Tibial nerve (tissue), 3 donors: ENCODE measurements at regions not wholly inside any gene's neighbourhood (a gene's known extent, or its start where the extent isn't known, plus 50 kb on each side); places are given as distances from the start of the nearest gene placed in this dataset.

ENCODE experiments used
- POLR2A ChIP-seq, 2 donors: fragments of 450-650 bp; IDR thresholded peaks; one replicate each; pipeline ENCODE4 v1.6.1; 2017; ENCODE audit warnings: antibody characterized with exemption in 2 of 2, mild to moderate bottlenecking in 2 of 2, moderate library complexity in 2 of 2
- TF ChIP-seq, protein P1 (sequence below), 5 experiments: fragments of 200-600 bp in 3 of 5; fragments of 450-650 bp in 2 of 5; sonication (generic) in 3 of 5; IDR thresholded peaks; one replicate each; pipeline ENCODE4 v1.5.1; 2016 to 2019; ENCODE audit warnings: antibody characterized with exemption in 5 of 5, mild to moderate bottlenecking in 3 of 5, moderate library complexity in 2 of 5

GRCh38 chr13:27374126-27374613, 50.2 kb upstream of the GTF3A start:
- TF ChIP-seq, protein P1, sequence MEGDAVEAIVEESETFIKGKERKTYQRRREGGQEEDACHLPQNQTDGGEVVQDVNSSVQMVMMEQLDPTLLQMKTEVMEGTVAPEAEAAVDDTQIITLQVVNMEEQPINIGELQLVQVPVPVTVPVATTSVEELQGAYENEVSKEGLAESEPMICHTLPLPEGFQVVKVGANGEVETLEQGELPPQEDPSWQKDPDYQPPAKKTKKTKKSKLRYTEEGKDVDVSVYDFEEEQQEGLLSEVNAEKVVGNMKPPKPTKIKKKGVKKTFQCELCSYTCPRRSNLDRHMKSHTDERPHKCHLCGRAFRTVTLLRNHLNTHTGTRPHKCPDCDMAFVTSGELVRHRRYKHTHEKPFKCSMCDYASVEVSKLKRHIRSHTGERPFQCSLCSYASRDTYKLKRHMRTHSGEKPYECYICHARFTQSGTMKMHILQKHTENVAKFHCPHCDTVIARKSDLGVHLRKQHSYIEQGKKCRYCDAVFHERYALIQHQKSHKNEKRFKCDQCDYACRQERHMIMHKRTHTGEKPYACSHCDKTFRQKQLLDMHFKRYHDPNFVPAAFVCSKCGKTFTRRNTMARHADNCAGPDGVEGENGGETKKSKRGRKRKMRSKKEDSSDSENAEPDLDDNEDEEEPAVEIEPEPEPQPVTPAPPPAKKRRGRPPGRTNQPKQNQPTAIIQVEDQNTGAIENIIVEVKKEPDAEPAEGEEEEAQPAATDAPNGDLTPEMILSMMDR (IDR thresholded peaks at IDR 0.05): no peak
- TF ChIP-seq POLR2A (IDR thresholded peaks at IDR 0.05): no peak
